ENCODE measurements at regions not wholly inside any gene's neighbourhood (a gene's known extent, or its start where the extent isn't known, plus 50 kb on each side); places are given as distances from the start of the nearest gene placed in this dataset.

- TF ChIP-seq CTCF (IDR thresholded peaks at IDR 0.05) (no peak), POLR2A (IDR thresholded peaks at IDR 0.05) (no peak)
These were observed 693.9 kb upstream of the CHORDC1 start for GRCh38 chr11:90916706-90917105.
